ENCODE measurements at regions not wholly inside any gene's neighbourhood (a gene's known extent, or its start where the extent isn't known, plus 50 kb on each side); places are given as distances from the start of the nearest gene placed in this dataset.

DNA sequence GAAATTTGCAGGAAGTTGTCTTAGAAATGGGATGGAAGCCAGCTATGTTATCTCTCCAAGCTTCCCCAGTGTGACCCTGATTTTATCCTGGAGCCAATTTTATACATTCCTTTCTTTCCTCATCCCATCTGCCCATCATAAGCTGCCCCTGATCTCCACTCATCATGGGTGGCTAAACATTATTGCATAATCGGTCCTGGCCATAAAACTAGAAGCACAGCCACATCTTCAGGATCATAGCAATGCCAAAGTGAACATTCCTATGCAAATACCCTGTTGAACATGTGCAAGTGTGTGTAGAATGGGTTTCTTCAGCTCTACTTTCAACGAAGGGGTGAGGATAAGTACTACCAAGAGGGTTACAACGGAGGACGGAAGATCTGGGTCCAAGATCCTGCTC lies 50.6 kb upstream of the COG2 start:
- Histone ChIP-seq H3K27ac (replicated peaks) (no peak overlapping the region), H3K27me3 (ENCODE audit: low read depth) (peaks cover 12% of the 10 kb centered on the region), H3K36me3 (no peaks in the 10 kb centered on the region), H3K9me3 (replicated peaks) (no peaks in the 10 kb centered on the region), H3K4me3 (no peak overlapping the region), H3K4me1 (no peaks in the 10 kb centered on the region)
- TF ChIP-seq CTCF (IDR thresholded peaks at IDR 0.05; ENCODE audit: borderline replicate concordance) = no peak
- intact Hi-C loops (cut with micrococcal nuclease) = no loop called here
- DNase-seq = no peak

- no peak overlapping the region for H3K4me3 ChIP-seq
- H3K9me3 ChIP-seq (replicated peaks) = peaks cover 9% of the 10 kb centered on the region
- DNase-seq = no peak
- H3K27me3 ChIP-seq (ENCODE audit: low read depth) = peaks cover 12% of the 10 kb centered on the region
- intact Hi-C loops (cut with micrococcal nuclease) = no loop called here
- no peak for TF ChIP-seq CTCF (IDR thresholded peaks at IDR 0.05; ENCODE audit: borderline replicate concordance)
- H3K36me3 ChIP-seq = no peaks in the 10 kb centered on the region
- no peak overlapping the region for H3K27ac ChIP-seq (replicated peaks)
- no peaks in the 10 kb centered on the region for H3K4me1 ChIP-seq
Observed at GRCh38 chr1:230589951-230590350, 52.3 kb upstream of the COG2 start.

- no peak for DNase-seq
- TF ChIP-seq CTCF (IDR thresholded peaks at IDR 0.05; ENCODE audit: borderline replicate concordance) = no peak
- H3K9me3 ChIP-seq (replicated peaks) = peaks cover 9% of the 10 kb centered on the region
- peaks cover 12% of the 10 kb centered on the region for H3K27me3 ChIP-seq (ENCODE audit: low read depth)
- intact Hi-C loops (cut with micrococcal nuclease) = no loop called here
- H3K4me3 ChIP-seq = no peak overlapping the region
- H3K27ac ChIP-seq (replicated peaks) = no peak overlapping the region
- no peaks in the 10 kb centered on the region for H3K4me1 ChIP-seq
- no peaks in the 10 kb centered on the region for H3K36me3 ChIP-seq
Observed at GRCh38 chr1:230588323-230588746, 53.9 kb upstream of the COG2 start.

GRCh38 chr1:230587061-230587460 lies 55.2 kb upstream of the COG2 start:
- DNase-seq = no peak
- peaks cover 9% of the 10 kb centered on the region for H3K9me3 ChIP-seq (replicated peaks)
- peaks cover 4% of the 10 kb centered on the region for H3K27me3 ChIP-seq (ENCODE audit: low read depth)
- intact Hi-C loops (cut with micrococcal nuclease) = no loop called here
- no peaks in the 10 kb centered on the region for H3K36me3 ChIP-seq
- H3K4me3 ChIP-seq = no peak overlapping the region
- H3K27ac ChIP-seq (replicated peaks) = no peak overlapping the region
- no peaks in the 10 kb centered on the region for H3K4me1 ChIP-seq
- no peak for TF ChIP-seq CTCF (IDR thresholded peaks at IDR 0.05; ENCODE audit: borderline replicate concordance)

GRCh38 chr1:230584660-230585059 lies 57.6 kb upstream of the COG2 start:
- TF ChIP-seq CTCF (IDR thresholded peaks at IDR 0.05; ENCODE audit: borderline replicate concordance) = no peak
- H3K27ac ChIP-seq (replicated peaks) = no peak overlapping the region
- peaks cover 5% of the 10 kb centered on the region for H3K27me3 ChIP-seq (ENCODE audit: low read depth)
- H3K9me3 ChIP-seq (replicated peaks) = peaks cover 9% of the 10 kb centered on the region
- H3K4me1 ChIP-seq = no peaks in the 10 kb centered on the region
- intact Hi-C loops (cut with micrococcal nuclease) = no loop called here
- H3K4me3 ChIP-seq = no peak overlapping the region
- no peaks in the 10 kb centered on the region for H3K36me3 ChIP-seq
- no peak for DNase-seq
